Colonic mucosa (tissue), 4 donors: ENCODE measurements at regions not wholly inside any gene's neighbourhood (a gene's known extent, or its start where the extent isn't known, plus 50 kb on each side); places are given as distances from the start of the nearest gene placed in this dataset.

Source experiments
- DNase-seq: peaks from one replicate; pipeline ENCODE4 v3.0.0-alpha.2; 2020
- H3K27ac ChIP-seq: fragments of 200-600 bp; one replicate; pipeline ENCODE4 v1.8.0; 2021
- H3K27me3 ChIP-seq: fragments of 200-600 bp; one replicate; pipeline ENCODE4 v1.8.0; 2021
- H3K36me3 ChIP-seq: fragments of 200-600 bp; one replicate; pipeline ENCODE4 v1.8.0; 2021
- H3K4me1 ChIP-seq: fragments of 200-600 bp; one replicate; pipeline ENCODE4 v1.8.0; 2021; ENCODE audit warnings: mild to moderate bottlenecking
- H3K4me3 ChIP-seq: fragments of 200-600 bp; one replicate; pipeline ENCODE4 v1.8.0; 2021
- H3K9ac ChIP-seq, 2 donors: one replicate each; pipeline ENCODE4 v1.7.0; 2013; ENCODE audit warnings: control low read depth in 2 of 2, low read depth in 2 of 2, low read length in 2 of 2
- H3K9me3 ChIP-seq: fragments of 200-600 bp; one replicate; pipeline ENCODE4 v1.8.0; 2021
- intact Hi-C: fragments of 100-400 bp; cut with DNase I; formaldehyde crosslinking; loops from one replicate; pipeline ENCODE4 v1.14.1; 2022
- TF ChIP-seq, protein P1 (sequence below): fragments of 200-600 bp; IDR thresholded peaks from one replicate; pipeline ENCODE4 v1.8.0; 2022; ENCODE audit warnings: antibody characterized with exemption, mild to moderate bottlenecking
- donor health status: healthy.
- donor health status: DM: no; HTN: no; CAD: no.
- donor health status: DM: no; HTN: no; CAD: no.

DNA sequence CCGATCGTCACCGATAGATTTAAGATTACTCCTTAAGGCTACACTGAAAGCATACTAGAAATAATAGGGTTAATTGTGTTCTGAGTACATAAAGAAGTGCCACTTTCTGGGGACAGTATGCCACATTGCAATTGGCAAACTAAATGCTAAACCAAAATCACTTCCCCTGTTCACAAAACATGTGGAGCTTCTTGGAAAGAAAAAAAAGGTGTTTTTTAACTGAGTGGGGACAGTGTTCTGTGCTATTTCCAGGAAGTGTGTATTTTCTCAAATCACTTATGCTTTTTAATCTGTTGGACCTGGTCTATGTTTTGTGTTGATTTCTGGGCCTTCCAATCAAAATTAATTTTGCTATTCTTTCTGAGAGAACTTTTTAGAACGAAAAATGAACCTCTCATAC is 149.3 kb upstream of the MPDZ start:
- DNase-seq, result no peak
- TF ChIP-seq, protein P1, sequence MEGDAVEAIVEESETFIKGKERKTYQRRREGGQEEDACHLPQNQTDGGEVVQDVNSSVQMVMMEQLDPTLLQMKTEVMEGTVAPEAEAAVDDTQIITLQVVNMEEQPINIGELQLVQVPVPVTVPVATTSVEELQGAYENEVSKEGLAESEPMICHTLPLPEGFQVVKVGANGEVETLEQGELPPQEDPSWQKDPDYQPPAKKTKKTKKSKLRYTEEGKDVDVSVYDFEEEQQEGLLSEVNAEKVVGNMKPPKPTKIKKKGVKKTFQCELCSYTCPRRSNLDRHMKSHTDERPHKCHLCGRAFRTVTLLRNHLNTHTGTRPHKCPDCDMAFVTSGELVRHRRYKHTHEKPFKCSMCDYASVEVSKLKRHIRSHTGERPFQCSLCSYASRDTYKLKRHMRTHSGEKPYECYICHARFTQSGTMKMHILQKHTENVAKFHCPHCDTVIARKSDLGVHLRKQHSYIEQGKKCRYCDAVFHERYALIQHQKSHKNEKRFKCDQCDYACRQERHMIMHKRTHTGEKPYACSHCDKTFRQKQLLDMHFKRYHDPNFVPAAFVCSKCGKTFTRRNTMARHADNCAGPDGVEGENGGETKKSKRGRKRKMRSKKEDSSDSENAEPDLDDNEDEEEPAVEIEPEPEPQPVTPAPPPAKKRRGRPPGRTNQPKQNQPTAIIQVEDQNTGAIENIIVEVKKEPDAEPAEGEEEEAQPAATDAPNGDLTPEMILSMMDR, result no peak
- H3K4me3 ChIP-seq, result no peak overlapping the region
- no peak overlapping the region for H3K27ac ChIP-seq
- intact Hi-C loops, result loop anchor here (5.0 kb wide), 1 partner anchor 999 kb away; no protein-coding TSS in a partner anchor
- no peaks in the 10 kb centered on the region for H3K4me1 ChIP-seq
- no peaks in the 10 kb centered on the region for H3K36me3 ChIP-seq
- no peaks in the 10 kb centered on the region for H3K27me3 ChIP-seq
- H3K9ac ChIP-seq, result no peak overlapping the region
- no peaks in the 10 kb centered on the region for H3K9me3 ChIP-seq

DNA sequence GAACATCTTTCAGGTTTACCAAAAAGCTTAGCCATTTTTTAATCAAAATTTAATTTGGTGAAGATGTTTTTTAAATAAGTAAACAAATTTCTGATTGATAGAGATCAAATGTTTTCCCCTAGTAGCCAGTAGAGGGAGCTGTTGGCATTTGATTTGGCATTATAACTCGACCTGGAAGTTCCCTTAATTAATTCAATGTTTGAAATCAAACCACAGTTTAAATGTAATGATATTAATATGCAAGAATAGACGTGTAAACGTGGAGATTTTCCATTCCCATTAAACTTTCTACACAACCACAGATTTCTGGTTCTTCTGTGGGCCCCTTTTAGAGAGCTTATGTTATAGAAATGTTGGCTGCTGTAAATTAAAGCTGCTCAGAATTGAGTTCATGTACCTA is 148.1 kb upstream of the MPDZ start:
- H3K27ac ChIP-seq, result no peak overlapping the region
- no peak overlapping the region for H3K4me3 ChIP-seq
- TF ChIP-seq, protein P1, result peak; percentile 68
- intact Hi-C loops, result loop anchor here (2.0 to 5.0 kb wide), 2 partner anchors 927 to 1000 kb away; no protein-coding TSS in a partner anchor
- H3K9ac ChIP-seq, result no peak overlapping the region
- H3K36me3 ChIP-seq, result no peaks in the 10 kb centered on the region
- H3K27me3 ChIP-seq, result no peaks in the 10 kb centered on the region
- H3K4me1 ChIP-seq, result no peaks in the 10 kb centered on the region
- H3K9me3 ChIP-seq, result no peaks in the 10 kb centered on the region
- DNase-seq, result peak; percentile 19

DNA sequence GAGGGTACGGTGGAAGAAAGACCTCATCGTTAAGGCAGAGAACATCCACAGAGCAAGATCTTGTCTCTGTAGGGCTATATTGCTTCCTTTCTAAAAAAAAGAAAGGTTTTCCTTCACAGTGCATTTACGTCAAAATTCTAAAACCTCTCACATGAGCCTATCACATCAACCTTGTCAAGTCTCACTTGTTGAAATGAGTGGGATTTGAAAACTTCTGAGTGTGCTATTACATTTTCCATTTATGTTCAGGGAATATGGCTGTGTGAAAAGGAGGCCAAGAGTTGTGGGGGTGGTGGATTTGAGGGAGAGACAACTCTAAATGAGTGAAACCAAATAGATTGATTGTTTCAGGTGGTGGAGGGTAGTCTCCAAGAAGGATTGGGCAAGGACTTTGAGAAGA is 147.1 kb upstream of the MPDZ start:
- H3K9me3 ChIP-seq, result no peaks in the 10 kb centered on the region
- DNase-seq, result no peak
- TF ChIP-seq, protein P1, result no peak
- no peaks in the 10 kb centered on the region for H3K4me1 ChIP-seq
- no peaks in the 10 kb centered on the region for H3K36me3 ChIP-seq
- no peak overlapping the region for H3K9ac ChIP-seq
- no peaks in the 10 kb centered on the region for H3K27me3 ChIP-seq
- no peak overlapping the region for H3K27ac ChIP-seq
- intact Hi-C loops, result loop anchor here (2.0 to 5.0 kb wide), 2 partner anchors 928 to 1001 kb away; no protein-coding TSS in a partner anchor
- no peak overlapping the region for H3K4me3 ChIP-seq

DNA sequence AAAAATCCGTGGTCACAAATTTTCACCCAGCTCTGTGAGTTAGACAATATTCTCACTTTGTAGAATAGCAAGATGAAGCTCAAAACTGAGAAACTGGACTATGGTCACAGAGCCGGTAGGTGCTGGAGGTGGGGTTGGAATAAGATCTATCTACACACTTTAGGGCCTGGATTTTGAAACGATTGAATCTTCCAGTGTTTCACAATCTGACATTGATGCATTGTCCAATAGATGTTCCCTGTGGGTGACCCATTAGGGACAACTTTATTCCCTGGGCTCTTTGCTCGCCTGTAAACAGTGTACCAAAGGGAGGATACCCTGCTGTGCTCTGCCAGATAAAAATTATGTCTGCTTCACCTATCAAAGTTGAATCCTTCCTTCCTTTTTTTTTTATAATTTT is 145.4 kb upstream of the MPDZ start:
- intact Hi-C loops, result loop anchor here (5.0 kb wide), 1 partner anchor 1002 kb away; no protein-coding TSS in a partner anchor
- no peak for DNase-seq
- no peak overlapping the region for H3K9ac ChIP-seq
- no peak overlapping the region for H3K4me3 ChIP-seq
- H3K27me3 ChIP-seq, result no peaks in the 10 kb centered on the region
- H3K27ac ChIP-seq, result no peak overlapping the region
- TF ChIP-seq, protein P1, result no peak
- no peaks in the 10 kb centered on the region for H3K4me1 ChIP-seq
- no peaks in the 10 kb centered on the region for H3K9me3 ChIP-seq
- H3K36me3 ChIP-seq, result no peaks in the 10 kb centered on the region

DNA sequence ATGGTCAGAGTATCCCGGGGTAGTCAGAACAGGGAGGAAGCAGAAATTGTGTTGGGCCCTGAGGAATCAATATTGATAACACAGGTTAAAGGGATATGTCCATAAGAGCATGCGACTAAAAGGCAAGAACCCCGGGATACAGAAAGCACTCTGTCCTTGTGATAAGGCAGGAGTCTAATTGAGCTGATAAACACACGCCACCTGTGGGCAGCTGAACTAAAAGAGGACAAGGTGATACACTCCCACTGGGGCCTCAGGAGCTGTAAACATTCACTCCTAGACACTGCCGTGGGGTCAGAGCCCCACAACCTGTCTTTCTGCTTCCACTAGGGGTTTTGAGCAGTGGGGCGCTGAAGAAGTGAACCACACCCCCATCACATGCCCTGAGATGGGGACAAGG is 144.7 kb upstream of the MPDZ start:
- no peaks in the 10 kb centered on the region for H3K27me3 ChIP-seq
- no peaks in the 10 kb centered on the region for H3K9me3 ChIP-seq
- H3K4me3 ChIP-seq, result no peak overlapping the region
- TF ChIP-seq, protein P1, result no peak
- no peaks in the 10 kb centered on the region for H3K4me1 ChIP-seq
- H3K27ac ChIP-seq, result no peak overlapping the region
- DNase-seq, result no peak
- intact Hi-C loops, result no loop called here
- H3K9ac ChIP-seq, result no peak overlapping the region
- no peaks in the 10 kb centered on the region for H3K36me3 ChIP-seq
